Common myeloid progenitor, CD34-positive (primary cell): ENCODE measurements at regions not wholly inside any gene's neighbourhood (a gene's known extent, or its start where the extent isn't known, plus 50 kb on each side); places are given as distances from the start of the nearest gene placed in this dataset.

Experiments used
- CTCF ChIA-PET: fragments of 350-600 bp; sonication (Branson Sonifier 250); formaldehyde crosslinking; loops from one replicate; lab custom pipeline; 2021; ENCODE audit warnings: antibody characterized with exemption; lab: Charles Lee
- POLR2A ChIA-PET: fragments of 350-600 bp; sonication (Branson Sonifier 250); formaldehyde crosslinking; loops from one replicate; lab custom pipeline; 2021; ENCODE audit warnings: antibody characterized with exemption; lab: Charles Lee
- DNase-seq, 3 donors: peaks; one replicate each; pipeline versions ENCODE4 v3.0.0 to v3.0.0-alpha.2; 2013
- H3K27ac ChIP-seq, 2 experiments: 1 replicate in 1 of 2; 2 replicates in 1 of 2; pipeline ENCODE4 v1.7.0; 2013; ENCODE audit warnings: inconsistent platforms in 2 of 2, low read length in 2 of 2, mild to moderate bottlenecking in 2 of 2, low read depth in 1 of 2, moderate library complexity in 1 of 2; ENCODE audit not compliant: severe bottlenecking in 2 of 2, insufficient read depth in 1 of 2, poor library complexity in 1 of 2
- H3K27me3 ChIP-seq, 5 experiments: replicated peaks in 2 of 5; 1 replicate in 3 of 5; 2 replicates in 2 of 5; pipeline versions ENCODE4 v1.6.1 to v1.7.0; 2013; ENCODE audit warnings: low read length in 4 of 5, mild to moderate bottlenecking in 2 of 5, moderate library complexity in 2 of 5, inconsistent platforms in 1 of 5; ENCODE audit not compliant: insufficient read depth in 5 of 5, control insufficient read depth in 4 of 5
- H3K36me3 ChIP-seq, 4 experiments: 1 replicate in 2 of 4; 2 replicates in 2 of 4; pipeline versions ENCODE4 v1.6.1 to v1.7.0; 2013; ENCODE audit warnings: low read length in 3 of 4, control low read depth in 1 of 4, mild to moderate bottlenecking in 1 of 4; ENCODE audit not compliant: control insufficient read depth in 4 of 4, insufficient read depth in 4 of 4
- H3K4me1 ChIP-seq, 4 experiments: 1 replicate in 3 of 4; 2 replicates in 1 of 4; pipeline versions ENCODE4 v1.6.1 to v1.7.1; 2013; ENCODE audit warnings: low read length in 3 of 4, mild to moderate bottlenecking in 3 of 4, control low read depth in 1 of 4, inconsistent platforms in 1 of 4, moderate library complexity in 1 of 4; ENCODE audit not compliant: control insufficient read depth in 4 of 4, insufficient read depth in 4 of 4; ENCODE audit errors: control extremely low read depth in 1 of 4
- H3K4me3 ChIP-seq, 7 experiments: 1 replicate in 4 of 7; 2 replicates in 3 of 7; pipeline versions ENCODE4 v1.5.1 to v1.7.0; 2013; ENCODE audit warnings: mild to moderate bottlenecking in 7 of 7, low read length in 6 of 7, moderate library complexity in 6 of 7, inconsistent platforms in 2 of 7, low read depth in 2 of 7, control low read depth in 1 of 7; ENCODE audit not compliant: insufficient read depth in 4 of 7, control insufficient read depth in 1 of 7; ENCODE audit errors: extremely low read depth in 1 of 7
- H3K9me3 ChIP-seq, 5 experiments: 1 replicate in 4 of 5; 2 replicates in 1 of 5; pipeline versions ENCODE4 v1.6.1 to v1.7.1; 2013; ENCODE audit warnings: low read length in 4 of 5, mild to moderate bottlenecking in 2 of 5, inconsistent platforms in 1 of 5, low read depth in 1 of 5, moderate library complexity in 1 of 5; ENCODE audit not compliant: control insufficient read depth in 4 of 5, insufficient read depth in 2 of 5; ENCODE audit errors: control extremely low read depth in 1 of 5
- WGBS: methylation state at CpG from one replicate; pipeline ENCODE4 v1.1.5; 2013; ENCODE audit not compliant: insufficient coverage; 5-methylcytosine and 5-hydroxymethylcytosine counted together

- H3K27ac ChIP-seq = no peak overlapping the region
- 80% methylated on average over 5 of the region's 7 CpGs for WGBS
- no peaks in the 10 kb centered on the region for H3K9me3 ChIP-seq
- no peaks in the 10 kb centered on the region for H3K36me3 ChIP-seq
- H3K4me1 ChIP-seq = peaks cover 0 to 4% (median 0%) of the 10 kb centered on the region in 4 experiments
- H3K4me3 ChIP-seq = no peak overlapping the region
- CTCF ChIA-PET = no interaction called here
- DNase-seq = peak in 1 of 3 donors; percentile 15
- POLR2A ChIA-PET = no interaction called here
- H3K27me3 ChIP-seq = no peaks in the 10 kb centered on the region
These were observed 844.9 kb upstream of the ALCAM start for GRCh38 chr3:104521606-104522336.

GRCh38 chr3:104523136-104523535 lies 843.6 kb upstream of the ALCAM start:
- ChIA-PET POLR2A (no interaction called here), CTCF (no interaction called here)
- no peak for DNase-seq
- 88% methylated on average over 2 of the region's 6 CpGs for WGBS
- no peaks in the 10 kb centered on the region for H3K36me3 ChIP-seq
- no peaks in the 10 kb centered on the region for H3K9me3 ChIP-seq
- H3K27ac ChIP-seq = no peak overlapping the region
- no peak overlapping the region for H3K4me3 ChIP-seq
- H3K27me3 ChIP-seq = no peaks in the 10 kb centered on the region
- peaks cover 0 to 7% (median 0%) of the 10 kb centered on the region in 4 experiments for H3K4me1 ChIP-seq

- H3K36me3 ChIP-seq = no peaks in the 10 kb centered on the region
- no peak overlapping the region for H3K27ac ChIP-seq
- no CpG with 5 or more reads among the region's 3 CpGs for WGBS
- H3K4me1 ChIP-seq = peaks cover 0 to 7% (median 0%) of the 10 kb centered on the region in 4 experiments
- DNase-seq = peak in 2 of 3 donors; percentile 8 to 11
- H3K4me3 ChIP-seq = no peak overlapping the region
- peaks cover 0 to 5% (median 3%) of the 10 kb centered on the region in 5 experiments for H3K9me3 ChIP-seq
- H3K27me3 ChIP-seq = no peaks in the 10 kb centered on the region
- CTCF ChIA-PET = no interaction called here
- POLR2A ChIA-PET = no interaction called here
These were observed 839.8 kb upstream of the ALCAM start for GRCh38 chr3:104526901-104527401.

GRCh38 chr3:104530934-104531333 lies 835.8 kb upstream of the ALCAM start:
- no peak overlapping the region for H3K27ac ChIP-seq
- H3K27me3 ChIP-seq = no peaks in the 10 kb centered on the region
- no peak overlapping the region for H3K4me3 ChIP-seq
- no peak for DNase-seq
- WGBS = 94% methylated on average over 7 of the region's 8 CpGs
- ChIA-PET POLR2A (no interaction called here), CTCF (no interaction called here)
- peaks cover 0 to 11% (median 5%) of the 10 kb centered on the region in 5 experiments for H3K9me3 ChIP-seq
- H3K4me1 ChIP-seq = peaks cover 0 to 3% (median 0%) of the 10 kb centered on the region in 4 experiments
- H3K36me3 ChIP-seq = no peaks in the 10 kb centered on the region

- CTCF ChIA-PET = no interaction called here
- no peak for DNase-seq
- POLR2A ChIA-PET = no interaction called here
These were observed 830.0 kb upstream of the ALCAM start for GRCh38 chr3:104536715-104537114.

GRCh38 chr3:104537323-104537722 lies 829.4 kb upstream of the ALCAM start:
- Histone ChIP-seq H3K4me3 (no peak overlapping the region), H3K9me3 (peaks cover 0 to 3% (median 0%) of the 10 kb centered on the region in 5 experiments), H3K4me1 (no peaks in the 10 kb centered on the region), H3K27me3 (no peaks in the 10 kb centered on the region), H3K27ac (no peak overlapping the region), H3K36me3 (no peaks in the 10 kb centered on the region)
- WGBS = 90% methylated on average over 1 of the region's 3 CpGs
- no peak for DNase-seq
- CTCF ChIA-PET = no interaction called here
- POLR2A ChIA-PET = no interaction called here

More at GRCh38 chr3:104536715-104537114, 830.0 kb upstream of the ALCAM start:
- Histone ChIP-seq H3K27me3 (no peaks in the 10 kb centered on the region), H3K4me1 (no peaks in the 10 kb centered on the region), H3K4me3 (no peak overlapping the region), H3K9me3 (peaks cover 0 to 9% (median 2%) of the 10 kb centered on the region in 5 experiments), H3K36me3 (no peaks in the 10 kb centered on the region), H3K27ac (no peak overlapping the region)

GRCh38 chr3:104546301-104546700 lies 820.4 kb upstream of the ALCAM start:
- CTCF ChIA-PET = no interaction called here
- no peaks in the 10 kb centered on the region for H3K36me3 ChIP-seq
- no peaks in the 10 kb centered on the region for H3K27me3 ChIP-seq
- POLR2A ChIA-PET = no interaction called here
- DNase-seq = no peak
- no peaks in the 10 kb centered on the region for H3K9me3 ChIP-seq
- no peaks in the 10 kb centered on the region for H3K4me1 ChIP-seq
- H3K4me3 ChIP-seq = no peak overlapping the region
- no peak overlapping the region for H3K27ac ChIP-seq
- WGBS = 95% methylated on average over 2 of the region's 3 CpGs
